ENCODE measurements at regions not wholly inside any gene's neighbourhood (a gene's known extent, or its start where the extent isn't known, plus 50 kb on each side); places are given as distances from the start of the nearest gene placed in this dataset.

GRCh38 chr17:14701886-14702285 is 401.0 kb downstream of the HS3ST3B1 start:
- ATAC-seq (no peak), DNase-seq (no peak)
- no CpG with 5 or more reads among the region's 1 CpG for WGBS (ENCODE audit: insufficient coverage, low coverage, low lambda C conversion rate, missing lambda C conversion rate)
- TF ChIP-seq CTCF (IDR thresholded peaks at IDR 0.05) (no peak), POLR2A (IDR thresholded peaks at IDR 0.05) (no peak)
- H3K27ac ChIP-seq = no peak overlapping the region
- H3K36me3 ChIP-seq = no peaks in the 10 kb centered on the region
- intact Hi-C loops (cut with DNase I) = no loop called here
- H3K9me3 ChIP-seq = no peaks in the 10 kb centered on the region
- no peaks in the 10 kb centered on the region for H3K27me3 ChIP-seq
- no peaks in the 10 kb centered on the region for H3K4me1 ChIP-seq
- H3K4me3 ChIP-seq = no peak overlapping the region

GRCh38 chr17:14699574-14700185 is 398.8 kb downstream of the HS3ST3B1 start:
- Histone ChIP-seq H3K4me3 (no peak overlapping the region), H3K27ac (no peak overlapping the region), H3K9me3 (no peaks in the 10 kb centered on the region), H3K36me3 (no peaks in the 10 kb centered on the region), H3K27me3 (no peaks in the 10 kb centered on the region), H3K4me1 (no peaks in the 10 kb centered on the region)
- 44% methylated on average over 1 of the region's 1 CpG for WGBS (ENCODE audit: insufficient coverage, low coverage, low lambda C conversion rate, missing lambda C conversion rate)
- DNase-seq (no peak), ATAC-seq (no peak)
- intact Hi-C loops (cut with DNase I) = no loop called here
- no peak for TF ChIP-seq CTCF (IDR thresholded peaks at IDR 0.05)
- no peak for TF ChIP-seq POLR2A (IDR thresholded peaks at IDR 0.05)

- Histone ChIP-seq H3K27me3 (no peaks in the 10 kb centered on the region), H3K27ac (no peak overlapping the region), H3K9me3 (no peaks in the 10 kb centered on the region), H3K4me3 (no peak overlapping the region), H3K4me1 (no peaks in the 10 kb centered on the region), H3K36me3 (no peaks in the 10 kb centered on the region)
- no peak for TF ChIP-seq CTCF (IDR thresholded peaks at IDR 0.05)
- TF ChIP-seq POLR2A (IDR thresholded peaks at IDR 0.05) = no peak
- intact Hi-C loops (cut with DNase I) = no loop called here
- no peak for ATAC-seq
- DNase-seq = no peak
- 11% methylated on average over 1 of the region's 1 CpG for WGBS (ENCODE audit: insufficient coverage, low coverage, low lambda C conversion rate, missing lambda C conversion rate)
Observed at GRCh38 chr17:14693382-14693781, 392.5 kb downstream of the HS3ST3B1 start.

GRCh38 chr17:14690704-14691103 is 389.8 kb downstream of the HS3ST3B1 start:
- no peak overlapping the region for H3K27ac ChIP-seq
- intact Hi-C loops (cut with DNase I) = no loop called here
- ATAC-seq = no peak
- H3K4me1 ChIP-seq = no peaks in the 10 kb centered on the region
- H3K4me3 ChIP-seq = no peak overlapping the region
- TF ChIP-seq CTCF (IDR thresholded peaks at IDR 0.05) = no peak
- no peak for TF ChIP-seq POLR2A (IDR thresholded peaks at IDR 0.05)
- H3K9me3 ChIP-seq = no peaks in the 10 kb centered on the region
- no peaks in the 10 kb centered on the region for H3K27me3 ChIP-seq
- WGBS (ENCODE audit: insufficient coverage, low coverage, low lambda C conversion rate, missing lambda C conversion rate) = 51% methylated on average over 2 of the region's 2 CpGs
- DNase-seq = no peak
- no peaks in the 10 kb centered on the region for H3K36me3 ChIP-seq

- no peak for TF ChIP-seq CTCF (IDR thresholded peaks at IDR 0.05)
- no peak for TF ChIP-seq POLR2A (IDR thresholded peaks at IDR 0.05)
- WGBS (ENCODE audit: insufficient coverage, low coverage, low lambda C conversion rate, missing lambda C conversion rate) = 80% methylated on average over 3 of the region's 3 CpGs
Observed at GRCh38 chr17:14688134-14688533, 387.3 kb downstream of the HS3ST3B1 start.

More at GRCh38 chr17:14688134-14688533, 387.3 kb downstream of the HS3ST3B1 start:
- DNase-seq = no peak
- Histone ChIP-seq H3K9me3 (no peaks in the 10 kb centered on the region), H3K27ac (no peak overlapping the region), H3K36me3 (no peaks in the 10 kb centered on the region), H3K4me3 (no peak overlapping the region), H3K27me3 (no peaks in the 10 kb centered on the region), H3K4me1 (no peaks in the 10 kb centered on the region)
- ATAC-seq = no peak
- intact Hi-C loops (cut with DNase I) = no loop called here

Data from right lobe of liver (tissue), 6 donors.